ENCODE measurements at regions not wholly inside any gene's neighbourhood (a gene's known extent, or its start where the extent isn't known, plus 50 kb on each side); places are given as distances from the start of the nearest gene placed in this dataset.

DNA sequence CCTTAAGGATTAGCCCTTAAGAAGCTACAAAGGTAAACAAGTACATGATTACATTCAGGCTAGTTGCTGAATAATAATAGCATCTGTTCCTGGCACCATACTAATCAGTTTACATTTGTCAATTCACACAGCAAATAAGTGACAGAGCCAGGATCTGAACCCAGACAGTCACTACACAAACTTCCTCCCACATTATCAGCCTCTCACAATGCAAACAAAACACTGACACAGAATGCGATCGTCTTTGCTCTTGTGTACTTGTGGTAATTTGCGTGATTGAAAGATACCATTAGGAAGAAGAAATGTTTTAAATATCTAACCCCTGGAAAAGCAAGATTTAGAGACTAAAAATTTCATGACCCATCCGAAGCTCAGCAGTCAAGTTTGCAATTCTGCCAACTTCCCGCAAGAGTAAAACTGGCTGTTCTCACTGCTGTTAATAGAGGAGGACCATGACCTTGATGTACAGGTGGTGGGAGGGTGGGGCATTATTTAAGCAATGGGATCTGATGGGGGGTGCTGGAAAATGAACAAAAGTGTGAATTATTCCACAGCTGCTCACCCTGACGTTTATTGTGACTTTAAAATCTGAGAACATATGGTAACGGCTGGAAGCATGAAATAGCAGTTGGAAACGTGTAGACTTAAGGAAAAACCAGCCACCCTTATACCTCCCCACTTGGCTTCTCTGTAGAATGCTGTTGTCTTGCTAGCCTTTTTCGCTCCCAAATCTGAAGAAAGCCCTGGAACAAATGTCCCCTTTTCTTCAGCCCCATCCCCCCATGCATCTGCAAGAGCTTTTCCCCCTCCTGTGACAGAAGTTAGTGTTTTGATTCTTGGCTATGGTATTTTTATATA lies 95.3 kb upstream of the ARMC2 start:
- DNase-seq, result peak; percentile 51

DNA sequence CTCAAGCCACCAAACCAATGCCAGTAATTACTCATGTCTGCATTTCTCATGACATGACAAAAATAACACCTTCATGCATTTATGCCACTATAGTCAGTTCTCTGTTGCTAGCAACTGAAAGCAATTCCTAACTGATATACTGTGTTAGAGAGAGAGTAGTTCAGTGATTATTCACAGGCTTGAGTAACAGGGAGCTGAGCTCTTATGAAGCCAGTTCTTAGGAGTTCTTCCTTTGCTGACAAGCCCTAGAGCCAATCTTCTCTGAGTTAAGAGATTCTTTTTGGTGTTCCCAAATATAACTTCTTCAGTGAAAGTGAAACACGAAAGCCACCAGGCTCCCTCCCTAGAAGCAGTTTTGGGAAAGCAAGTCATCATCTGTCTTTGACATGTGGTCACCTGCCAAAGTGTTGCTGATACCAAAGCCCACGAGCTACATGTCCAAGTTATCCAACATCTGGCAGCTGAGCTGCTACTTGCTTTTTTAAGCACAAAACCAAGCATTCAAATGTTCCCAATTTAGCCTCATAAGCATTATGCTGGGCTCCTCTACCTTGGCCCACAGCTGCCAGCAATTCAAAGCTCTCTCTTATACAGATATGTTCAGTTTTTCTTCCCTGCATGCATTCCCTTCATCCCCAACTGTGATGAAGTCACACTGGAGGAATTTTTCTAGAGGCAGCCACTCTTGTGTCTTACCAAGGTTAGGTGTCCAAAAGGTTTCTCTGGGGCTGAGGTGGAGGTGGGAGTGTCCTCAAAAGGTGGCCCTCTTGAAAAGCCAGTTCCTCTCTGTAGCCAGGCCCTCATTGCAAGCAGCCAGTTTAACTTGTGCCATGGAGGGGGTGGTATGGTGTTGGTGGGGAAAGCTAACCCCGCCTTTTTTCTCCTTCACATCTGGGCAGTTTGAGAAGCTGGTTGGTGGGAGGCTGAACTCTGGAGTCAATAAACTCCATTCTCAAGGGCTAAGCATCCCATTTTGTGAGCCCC lies 92.7 kb upstream of the ARMC2 start:
- DNase-seq, result no peak

DNA sequence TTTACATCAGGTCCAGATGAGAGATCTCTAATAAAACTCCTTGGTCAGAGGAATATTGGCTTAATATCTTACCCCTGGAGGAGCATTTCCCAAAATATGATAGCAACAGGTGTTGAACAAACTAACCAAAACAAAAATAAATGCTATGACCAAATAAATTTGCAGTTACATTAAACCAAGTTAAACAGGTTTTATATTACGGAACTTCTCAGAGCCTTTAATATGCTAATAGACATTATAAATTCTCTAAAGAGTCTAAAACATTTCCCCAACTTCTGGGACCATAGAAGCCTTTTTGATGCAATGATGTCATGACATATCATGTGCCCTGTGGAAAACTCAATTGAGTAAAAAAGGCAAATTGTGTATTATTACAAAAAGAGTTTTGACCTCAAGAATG lies 90.9 kb upstream of the ARMC2 start:
- no peak for DNase-seq

DNA sequence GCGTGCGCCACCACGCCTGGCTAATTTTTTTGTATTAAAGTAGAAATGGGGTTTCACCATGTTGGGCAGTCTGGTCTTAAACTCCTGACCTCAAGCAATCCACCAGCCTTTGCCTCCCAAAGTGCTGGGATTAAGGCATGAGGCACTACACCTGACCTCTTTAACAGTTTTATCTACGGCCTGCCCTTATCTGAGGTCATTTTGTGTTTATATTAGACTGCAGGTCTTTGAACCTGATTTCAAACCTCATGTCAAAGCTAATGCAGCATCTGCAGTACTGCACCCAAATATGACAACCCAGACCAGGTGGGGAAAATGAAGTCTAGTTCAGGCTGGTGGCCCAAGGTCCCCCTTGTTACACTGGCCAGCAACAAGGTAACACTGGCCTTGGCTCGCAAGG lies 89.3 kb upstream of the ARMC2 start:
- DNase-seq, result no peak

DNA sequence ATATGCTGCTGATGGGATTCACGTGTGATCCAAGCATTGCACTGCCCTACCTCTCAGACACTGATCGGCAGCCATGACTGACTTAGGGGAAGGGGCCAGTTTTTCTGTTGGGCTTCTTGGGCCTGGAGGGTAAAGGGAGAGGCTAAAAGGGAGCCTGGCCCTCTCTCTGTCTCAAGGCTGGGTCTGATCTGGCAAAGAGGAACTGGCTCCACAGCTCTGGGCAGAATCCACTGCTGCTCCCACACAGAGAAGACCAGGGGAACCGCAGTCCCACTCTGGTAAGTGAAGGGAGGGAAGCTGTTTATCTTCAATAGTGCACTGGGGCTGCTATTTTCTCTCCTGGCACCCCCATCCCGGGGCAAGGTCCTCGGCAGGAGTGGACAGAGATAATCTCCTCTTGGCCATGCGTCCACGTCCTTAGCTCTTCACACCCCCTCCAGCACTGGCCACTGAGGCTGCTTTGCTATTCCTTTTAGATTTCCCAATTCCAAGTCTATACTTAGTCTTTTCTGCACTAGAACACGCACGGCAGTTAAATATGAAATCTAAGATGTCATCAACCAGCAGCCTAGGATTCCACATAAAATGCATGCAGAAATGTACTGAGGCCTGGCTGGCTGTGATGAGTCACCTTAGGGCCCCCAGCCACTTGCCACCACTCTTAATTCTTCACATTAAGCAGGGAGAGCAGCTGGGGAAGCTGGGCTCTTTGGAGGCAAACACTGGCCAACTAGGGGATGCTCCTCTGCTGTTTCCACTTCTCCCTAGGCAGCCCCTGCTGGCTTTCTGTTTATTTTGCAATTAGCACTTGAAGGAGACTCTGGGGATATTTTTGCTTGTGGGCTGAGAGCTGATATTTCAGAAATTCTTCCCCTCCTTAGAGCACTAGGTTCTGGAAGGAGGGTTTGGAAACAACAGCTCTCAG lies 87.8 kb upstream of the ARMC2 start:
- no peak for DNase-seq

DNA sequence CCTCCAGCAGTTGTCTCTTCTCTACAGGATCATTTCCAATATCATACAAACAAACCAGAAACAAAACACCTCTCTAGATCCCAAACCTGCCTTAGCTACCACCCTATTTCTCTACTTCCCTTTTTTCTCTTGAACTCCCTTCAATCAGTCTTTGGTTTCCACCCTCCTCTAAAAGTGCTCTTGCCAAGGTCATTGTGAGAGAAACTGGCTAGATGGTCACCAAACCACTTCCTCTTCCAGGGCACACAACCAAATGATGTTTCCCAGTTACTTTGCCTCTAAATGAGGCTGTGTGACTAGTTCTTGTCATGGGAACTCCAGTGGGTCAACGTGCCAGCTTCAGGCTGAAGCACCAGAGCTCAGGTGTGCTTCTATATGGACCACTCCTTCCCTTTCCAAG lies 85.8 kb upstream of the ARMC2 start:
- DNase-seq, result no peak

DNA sequence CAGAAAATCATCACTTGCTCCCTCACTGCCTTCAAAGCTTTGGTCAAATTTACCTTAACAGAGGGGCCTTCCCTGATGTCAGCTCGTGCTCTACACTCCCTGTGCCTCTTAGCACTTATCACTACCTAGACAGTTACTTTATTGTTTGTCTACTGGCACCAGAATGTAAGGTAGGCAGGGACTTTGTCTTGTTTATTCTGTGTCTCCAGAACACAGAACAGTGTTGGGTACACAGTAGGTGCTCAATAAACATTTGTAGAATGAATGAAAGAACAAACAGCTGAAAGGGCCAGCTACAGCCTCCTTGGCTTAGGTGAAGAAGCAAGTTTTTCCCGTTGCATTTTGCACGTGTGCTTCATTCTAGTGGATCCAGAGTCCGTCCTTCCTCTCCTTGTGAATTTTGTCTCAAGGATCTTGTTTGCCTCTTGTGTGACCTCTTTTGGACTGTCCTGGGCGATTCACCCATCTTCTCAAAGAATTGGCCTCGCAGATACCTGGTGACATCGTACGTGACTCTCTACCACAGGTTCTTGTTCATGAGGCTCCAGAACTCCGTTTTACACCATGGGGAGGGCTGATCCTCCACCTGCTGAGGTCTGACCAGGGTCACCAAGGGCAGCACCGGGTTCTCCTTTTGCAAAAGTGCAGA lies 84.2 kb upstream of the ARMC2 start:
- DNase-seq, result no peak

DNA sequence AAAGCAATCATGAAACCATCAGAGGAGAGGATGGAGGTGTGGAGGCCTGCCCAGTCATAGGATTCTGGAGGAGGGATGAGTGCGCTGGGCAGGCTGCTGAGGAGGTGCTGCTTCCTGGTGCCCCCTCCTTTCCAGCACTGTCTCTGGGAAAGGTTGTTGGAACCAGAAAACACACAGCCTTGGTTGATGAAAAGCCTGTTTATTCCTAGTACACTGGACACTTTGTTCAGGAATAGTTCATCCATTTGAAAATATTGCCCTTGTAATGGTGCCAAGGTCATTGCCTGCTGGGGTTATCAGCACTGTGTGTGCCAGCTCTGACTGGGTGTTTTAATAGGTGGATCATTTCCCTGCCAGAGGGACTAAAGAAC lies 83.7 kb upstream of the ARMC2 start:
- no peak for DNase-seq

DNA sequence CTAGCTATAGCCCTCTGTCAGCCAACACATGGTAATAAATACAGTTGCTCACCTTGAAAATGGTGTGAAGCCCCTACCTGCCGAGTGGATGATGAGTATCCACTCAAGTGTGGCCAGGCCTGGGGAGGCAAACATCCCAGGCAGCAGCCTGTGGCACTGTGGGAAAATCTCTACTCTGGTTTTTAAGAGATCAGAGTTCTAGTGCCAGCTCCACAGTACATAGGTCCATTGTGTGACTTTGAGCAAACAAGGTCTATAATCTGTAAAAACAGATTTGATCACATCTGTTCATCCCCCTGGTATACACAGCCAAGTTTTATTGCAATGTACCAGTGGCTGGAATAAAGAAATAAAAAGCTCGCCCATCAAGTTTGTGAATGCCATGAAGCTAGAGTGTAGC lies 82.7 kb upstream of the ARMC2 start:
- no peak for DNase-seq

DNA sequence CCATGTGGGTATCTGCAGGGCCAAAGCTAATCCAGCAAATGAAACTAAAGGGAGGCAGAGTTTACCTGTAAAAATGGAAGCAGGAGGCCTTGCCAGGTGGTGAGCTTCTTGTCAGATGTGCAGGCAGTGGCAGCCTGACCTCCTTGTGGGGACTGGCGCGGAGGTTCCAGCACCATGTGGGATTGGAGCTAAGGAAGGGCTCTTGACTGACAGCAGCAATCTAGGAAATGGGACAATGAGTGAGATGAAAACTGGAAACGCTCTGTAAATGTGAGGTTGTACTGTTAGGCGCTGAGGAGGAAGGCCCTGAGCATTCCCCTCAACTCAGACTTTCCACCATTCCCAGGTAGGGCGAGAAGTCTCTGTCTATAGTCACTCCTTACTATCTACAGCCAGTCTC lies 81.8 kb upstream of the ARMC2 start:
- no peak for DNase-seq

DNA sequence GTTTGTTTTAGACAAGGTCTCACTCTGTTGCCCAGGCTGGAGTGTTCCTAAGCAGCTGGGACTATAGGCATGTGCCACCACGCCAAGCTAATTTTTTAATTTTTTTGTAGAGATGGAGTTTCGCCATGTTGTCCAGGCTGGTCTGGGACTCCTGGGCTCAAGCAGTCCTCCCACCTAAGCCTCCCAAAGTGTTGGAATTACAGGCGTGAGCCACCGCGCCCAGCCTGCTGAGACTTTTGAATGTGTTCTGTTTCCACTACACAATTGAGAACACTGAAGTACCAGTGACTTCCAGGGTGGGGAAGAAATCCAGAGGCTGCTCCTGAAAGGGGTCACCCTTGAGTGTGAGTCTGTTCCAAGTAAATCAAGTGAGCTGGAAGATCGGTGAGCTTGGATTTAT lies 81.3 kb upstream of the ARMC2 start:
- DNase-seq, result no peak

DNA sequence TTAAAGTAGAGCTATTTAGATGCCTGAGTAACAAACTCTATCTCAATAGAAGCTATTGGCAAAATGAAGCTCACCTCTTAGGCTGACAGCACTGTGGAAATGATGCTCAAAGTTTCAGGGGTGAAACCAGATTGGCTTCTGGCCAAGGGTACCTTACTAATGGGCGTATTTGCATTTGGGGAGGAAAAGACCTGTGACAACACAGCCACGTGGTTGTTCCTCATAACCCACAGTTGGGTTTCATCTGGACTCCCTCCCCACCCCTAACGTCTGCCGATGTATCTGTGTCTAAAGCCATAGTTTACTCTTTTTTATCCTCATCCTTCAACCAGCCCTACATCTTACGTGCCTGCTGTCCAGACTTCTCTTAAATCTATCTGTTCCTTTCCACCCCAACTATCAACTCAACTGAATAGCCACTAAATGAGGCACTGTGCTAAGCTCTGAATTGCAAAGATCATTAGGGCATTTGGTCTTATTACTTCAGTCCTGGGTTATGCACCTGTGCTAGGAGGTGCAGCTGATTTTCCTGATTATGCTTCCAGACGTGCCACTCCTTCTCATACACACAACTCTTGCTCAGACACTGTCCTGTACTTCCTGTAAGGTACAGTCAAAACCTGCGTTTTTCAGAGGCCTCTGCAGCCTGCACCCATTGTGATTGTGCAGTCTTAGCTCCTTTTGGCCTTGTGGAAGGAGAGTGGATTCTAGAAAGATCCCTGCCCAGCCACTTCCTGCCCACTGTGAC lies 80.6 kb upstream of the ARMC2 start:
- no peak for DNase-seq

DNA sequence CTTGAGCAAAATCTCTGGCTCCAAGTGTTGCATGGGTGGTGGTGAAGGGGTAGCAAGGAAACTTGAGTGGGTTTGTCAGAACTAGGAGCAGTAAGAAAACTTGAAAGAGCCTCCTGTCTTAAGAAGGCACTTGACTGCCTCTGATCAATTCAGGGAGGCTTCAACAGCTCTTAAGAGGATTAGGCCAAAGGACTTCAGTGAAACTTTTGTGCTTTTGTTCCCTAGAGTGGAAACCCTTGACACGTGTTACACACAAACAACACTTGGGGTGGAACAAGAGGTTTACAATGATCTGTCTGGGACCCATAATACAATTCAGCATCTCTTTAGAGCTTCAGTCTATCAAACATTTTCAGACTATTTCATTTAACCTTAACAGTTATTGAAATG lies 80.1 kb upstream of the ARMC2 start:
- no peak for DNase-seq

DNA sequence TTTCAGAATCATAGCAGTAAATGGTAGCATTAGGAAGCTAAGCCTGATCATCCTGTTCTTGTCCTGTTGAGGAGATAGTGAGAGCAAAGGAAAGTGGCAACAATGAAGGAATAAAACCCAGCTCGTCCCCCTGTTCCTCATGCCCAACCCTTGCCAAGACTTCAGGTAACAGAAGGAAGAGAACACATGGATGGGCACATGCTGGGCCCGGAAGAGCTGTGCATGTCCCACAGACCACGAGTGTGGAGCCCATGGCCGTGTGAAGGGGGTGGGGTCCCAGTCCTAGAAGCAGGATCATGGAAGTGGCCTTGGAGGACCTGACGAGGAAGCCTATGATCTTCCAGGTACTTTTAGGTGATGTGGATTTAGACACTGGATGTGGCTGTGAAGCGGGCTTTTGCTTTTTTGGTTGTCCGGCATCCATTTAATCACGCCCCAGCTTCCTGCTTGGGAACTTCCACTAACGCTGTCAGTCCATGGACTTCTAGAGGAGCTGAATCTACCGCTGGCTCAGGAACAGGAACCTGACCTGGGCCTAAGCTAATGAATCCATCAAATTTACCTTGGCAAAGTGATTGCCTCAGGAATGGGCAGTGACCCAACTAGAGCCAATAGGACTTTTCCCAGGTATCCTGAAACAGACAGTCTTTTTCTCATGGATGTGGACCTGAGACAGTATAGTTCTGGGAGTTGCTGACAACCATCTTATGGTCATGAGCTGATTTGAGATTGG lies 79.3 kb upstream of the ARMC2 start:
- DNase-seq, result no peak

DNA sequence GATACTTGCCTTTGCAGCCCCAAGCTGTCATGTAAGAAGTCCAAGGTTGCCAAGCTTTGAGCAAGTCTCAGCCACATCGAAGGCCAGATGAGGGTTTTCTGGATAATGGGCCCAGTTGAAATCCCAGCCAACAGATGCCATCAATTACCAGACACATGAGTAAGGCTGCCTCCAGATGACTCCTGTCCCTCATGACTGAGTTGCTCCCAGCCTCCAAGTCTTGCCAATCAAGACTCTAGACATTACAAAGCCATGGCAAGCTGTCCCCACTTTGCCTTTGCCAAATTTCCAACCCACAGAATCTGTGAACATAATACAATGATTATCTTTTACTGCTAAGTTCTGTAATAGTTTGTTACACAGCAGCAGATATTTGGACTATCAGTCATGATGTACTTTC lies 76.8 kb upstream of the ARMC2 start:
- DNase-seq, result no peak

DNA sequence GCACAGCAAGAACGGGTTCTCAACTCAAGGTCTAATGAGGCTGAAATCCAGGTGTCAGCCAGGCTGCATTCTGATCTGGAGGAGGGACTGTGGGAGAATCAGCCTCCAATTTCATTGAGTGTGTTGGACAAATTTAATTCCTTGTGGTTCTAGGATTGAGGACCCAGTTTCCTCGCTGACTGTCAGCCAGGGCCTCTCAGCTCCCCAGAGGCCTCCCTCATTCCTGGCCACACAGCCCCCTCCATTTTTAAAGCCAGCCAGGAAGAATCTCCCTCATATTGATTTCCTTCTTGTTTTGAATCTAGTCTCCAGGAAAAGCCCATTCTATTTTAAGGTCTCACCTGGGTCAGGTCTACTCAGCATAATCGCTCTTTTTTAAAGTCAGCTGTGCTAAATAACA lies 73.7 kb upstream of the ARMC2 start:
- no peak for DNase-seq

DNA sequence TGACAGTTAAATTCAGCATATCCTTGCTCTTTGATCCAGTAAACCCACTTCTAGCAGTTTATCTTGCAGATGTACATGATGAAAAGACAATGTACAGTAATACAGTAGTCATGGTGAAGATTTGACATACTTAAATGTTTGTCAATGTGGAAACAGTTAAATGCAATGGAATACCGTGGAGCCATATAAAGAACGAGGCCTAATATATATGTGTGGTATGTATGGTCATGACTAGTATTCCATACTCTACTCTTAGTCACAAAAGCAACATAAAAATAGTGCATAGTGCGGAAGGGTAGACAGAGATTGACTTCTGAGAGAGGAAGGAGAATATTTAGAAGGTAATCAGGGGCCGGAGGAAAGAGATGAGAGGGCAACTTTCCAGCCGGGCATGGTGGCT lies 70.7 kb upstream of the ARMC2 start:
- DNase-seq, result no peak

DNA sequence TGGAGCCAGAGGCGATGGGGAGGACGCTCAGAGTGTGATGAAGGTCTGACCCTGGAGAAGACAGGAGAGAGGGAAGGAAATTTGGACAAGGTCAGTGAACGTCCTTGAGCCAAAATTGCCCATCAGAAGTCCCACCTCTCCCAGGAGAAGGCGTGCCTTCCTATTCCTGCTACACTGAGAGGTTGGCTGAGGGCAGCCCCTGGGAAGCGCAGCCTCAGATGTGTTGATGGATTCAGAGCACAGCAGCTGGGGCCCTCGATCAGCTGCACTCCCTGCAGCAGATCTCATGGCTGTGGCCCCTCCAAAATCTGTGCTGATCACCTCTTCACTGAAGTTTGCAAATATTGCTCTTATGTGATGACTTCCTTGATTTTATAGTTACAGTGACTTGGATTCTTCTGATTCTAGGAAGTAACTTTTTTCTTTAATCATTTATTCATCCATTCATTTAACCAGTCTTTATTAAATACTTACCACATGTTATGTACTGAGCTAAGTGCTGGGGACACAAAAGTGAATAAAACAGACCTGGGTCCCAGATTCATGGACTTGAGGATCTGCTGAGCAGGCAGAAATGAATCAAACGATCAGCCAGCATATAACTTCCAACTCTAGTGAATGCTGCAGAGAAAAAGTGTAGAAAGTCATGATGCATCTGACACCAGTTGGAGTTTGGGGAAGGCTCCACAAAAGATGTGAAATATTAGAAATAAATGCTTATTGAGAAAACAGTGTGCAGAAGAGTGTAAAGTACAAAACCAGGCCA lies 69.6 kb upstream of the ARMC2 start:
- DNase-seq, result no peak

DNA sequence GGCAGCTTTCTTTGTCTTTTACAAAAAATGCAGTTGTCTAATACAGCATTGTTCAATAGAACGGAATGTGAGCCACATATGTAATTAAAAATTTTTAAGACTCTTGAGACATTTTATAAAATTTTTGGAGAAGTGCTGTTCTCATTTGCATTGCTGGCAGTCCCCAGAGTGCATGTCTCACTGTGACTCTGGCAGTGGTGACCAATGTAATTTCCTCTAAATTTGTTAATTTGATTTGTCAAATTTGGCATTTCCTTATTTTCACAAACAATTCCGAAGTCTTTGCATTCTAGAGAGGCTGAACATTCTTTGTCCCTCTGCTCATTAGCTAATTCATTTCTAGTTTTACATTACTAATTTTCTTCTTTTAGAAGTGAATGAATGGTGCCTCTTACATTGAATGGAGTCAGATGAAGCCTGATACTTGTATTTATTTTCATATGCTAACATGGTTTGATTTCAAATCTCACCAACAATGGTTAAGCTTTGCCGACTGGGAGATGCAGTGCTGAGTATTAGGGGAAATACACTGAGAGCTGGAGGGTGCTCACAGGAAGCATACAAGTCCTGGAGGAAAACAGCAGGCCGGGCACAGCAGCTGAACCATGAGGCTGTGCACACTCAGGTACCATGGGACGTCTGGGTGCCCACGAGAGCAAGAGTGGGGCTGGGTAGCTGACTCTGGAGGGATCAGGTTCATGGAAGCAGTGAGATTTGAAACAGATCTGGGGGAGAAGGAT lies 68.5 kb upstream of the ARMC2 start:
- DNase-seq, result no peak

All from NCI-H1694 (cell line).